ENCODE measurements at regions not wholly inside any gene's neighbourhood (a gene's known extent, or its start where the extent isn't known, plus 50 kb on each side); places are given as distances from the start of the nearest gene placed in this dataset.
A peak's percentile ranks its signal among the peaks of the same experiment; 100 is the strongest.

DNA sequence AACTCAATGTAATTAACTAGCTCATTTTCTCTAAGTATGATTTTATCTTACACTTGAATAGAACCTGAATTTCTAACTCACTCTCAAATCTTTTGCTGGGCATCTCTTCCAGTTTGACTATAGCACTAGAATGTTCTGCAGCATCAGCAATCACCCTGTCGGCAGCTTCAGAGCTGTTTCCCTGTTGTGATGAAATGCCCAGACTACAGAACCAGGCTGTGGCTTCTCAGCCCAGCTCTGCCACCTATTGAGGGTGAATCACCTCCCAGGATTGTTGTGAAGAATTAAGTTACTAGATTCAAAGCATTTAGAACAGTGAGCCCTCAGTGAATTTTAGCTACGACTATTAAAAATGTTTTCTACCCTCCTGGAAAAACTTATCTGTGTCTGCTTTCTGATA is 90.4 kb upstream of the ANKRD55 start:
- DNase-seq (ENCODE audit: low read depth in 2 of 2) = no peak

DNA sequence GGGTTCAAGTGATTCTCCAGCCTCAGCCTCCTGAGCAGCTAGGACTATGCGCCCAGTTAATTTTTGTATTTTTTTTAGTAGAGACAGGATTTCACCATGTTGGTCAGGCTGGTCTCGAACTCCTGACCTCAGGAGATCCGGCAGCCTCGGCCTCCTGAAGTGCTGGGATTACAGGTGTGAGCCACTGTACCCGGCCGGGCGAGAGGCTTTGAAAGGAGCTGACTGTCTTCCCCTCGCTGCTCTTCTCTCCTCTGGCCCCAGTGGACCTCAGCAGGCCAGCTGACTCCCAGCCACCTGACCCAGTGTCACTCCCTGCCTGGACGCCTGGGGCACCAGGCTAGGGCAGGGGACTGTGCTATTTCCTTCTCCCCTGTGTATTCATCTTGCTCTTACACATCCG is 89.5 kb upstream of the ANKRD55 start:
- no peak for DNase-seq (ENCODE audit: low read depth in 2 of 2)

DNA sequence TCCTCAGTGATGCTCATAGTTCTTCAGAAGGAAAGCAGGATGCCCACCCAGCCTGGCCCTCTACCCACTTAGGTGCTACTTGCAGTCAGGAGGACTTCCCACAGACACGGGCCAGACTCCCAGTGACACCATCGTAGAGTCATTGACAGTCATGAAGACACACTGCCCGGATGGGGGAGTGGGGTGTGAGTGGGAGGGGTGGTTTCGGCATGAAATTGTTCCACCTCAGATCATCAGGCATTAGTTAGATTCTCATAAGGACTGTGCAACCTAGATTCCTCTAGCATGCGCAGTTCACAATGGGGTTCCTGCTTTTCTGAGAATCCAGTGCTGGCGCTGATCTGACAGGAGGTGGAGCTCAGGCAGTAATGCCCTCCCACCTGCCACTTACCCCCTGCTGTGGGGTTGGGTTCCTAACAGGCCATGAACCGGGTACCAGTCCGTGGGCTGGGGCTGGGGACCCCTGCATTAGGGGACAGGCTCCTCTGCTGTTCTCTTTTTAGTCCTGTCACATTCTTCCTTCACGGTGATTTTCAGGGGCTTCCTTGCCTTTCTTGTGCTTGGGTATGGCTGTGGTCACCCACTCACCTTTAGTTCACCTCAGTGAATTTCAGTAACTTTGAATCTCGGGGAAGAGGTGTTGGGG is 88.2 kb upstream of the ANKRD55 start:
- DNase-seq (ENCODE audit: low read depth in 2 of 2) = no peak

DNA sequence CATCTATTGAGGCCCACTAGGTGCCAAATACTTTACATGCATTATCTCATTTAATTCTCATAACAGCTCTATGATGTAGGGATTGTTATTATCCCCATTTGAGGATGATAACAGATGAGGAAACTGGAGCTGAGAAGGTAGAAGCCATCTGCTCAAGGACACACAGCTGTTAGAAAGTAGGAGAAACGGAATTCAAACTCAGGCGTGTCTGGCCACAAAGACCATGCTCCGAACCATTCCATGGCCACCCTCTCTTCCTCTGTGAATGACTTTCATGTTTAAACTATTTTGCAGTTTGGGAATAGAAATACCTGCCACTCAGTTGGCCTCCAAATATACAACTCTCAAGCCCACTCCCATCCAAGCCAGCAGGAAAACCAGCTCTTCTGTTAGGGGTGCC is 87.6 kb upstream of the ANKRD55 start:
- DNase-seq (ENCODE audit: low read depth in 2 of 2) = no peak

DNA sequence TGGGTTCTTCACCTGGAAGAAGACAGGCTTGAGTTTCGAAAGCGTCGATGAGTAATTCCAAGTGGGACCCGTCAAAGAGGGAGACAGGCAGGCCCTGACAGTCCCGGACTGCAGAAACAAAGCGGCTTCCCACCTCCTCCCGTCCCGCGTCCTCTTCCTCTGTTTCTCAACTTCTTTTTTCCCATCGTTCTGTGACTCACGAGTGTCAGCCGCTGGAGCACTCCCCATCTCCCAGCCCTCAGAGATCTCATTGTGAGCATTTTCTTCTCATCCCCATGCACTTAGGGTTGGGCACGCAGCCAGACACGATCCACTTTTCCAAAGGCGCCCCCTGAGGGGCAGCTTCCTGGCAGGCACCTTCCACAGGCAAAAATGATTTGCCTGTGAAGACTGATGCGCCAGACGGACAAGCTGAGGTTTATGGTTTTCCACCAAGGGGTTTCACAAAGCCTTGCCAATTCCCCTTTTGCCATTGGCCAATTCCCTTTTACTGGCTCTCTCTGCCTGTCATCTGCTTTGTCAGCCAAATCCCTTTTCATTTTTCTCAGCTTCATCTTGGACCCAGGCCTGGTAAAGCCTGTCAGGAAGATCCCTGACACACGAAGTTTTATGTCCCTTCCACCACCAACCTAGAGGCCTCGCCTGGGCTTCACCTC is 86.5 kb upstream of the ANKRD55 start:
- peak; percentile 40 to 45 for DNase-seq (ENCODE audit: low read depth in 2 of 2)

DNA sequence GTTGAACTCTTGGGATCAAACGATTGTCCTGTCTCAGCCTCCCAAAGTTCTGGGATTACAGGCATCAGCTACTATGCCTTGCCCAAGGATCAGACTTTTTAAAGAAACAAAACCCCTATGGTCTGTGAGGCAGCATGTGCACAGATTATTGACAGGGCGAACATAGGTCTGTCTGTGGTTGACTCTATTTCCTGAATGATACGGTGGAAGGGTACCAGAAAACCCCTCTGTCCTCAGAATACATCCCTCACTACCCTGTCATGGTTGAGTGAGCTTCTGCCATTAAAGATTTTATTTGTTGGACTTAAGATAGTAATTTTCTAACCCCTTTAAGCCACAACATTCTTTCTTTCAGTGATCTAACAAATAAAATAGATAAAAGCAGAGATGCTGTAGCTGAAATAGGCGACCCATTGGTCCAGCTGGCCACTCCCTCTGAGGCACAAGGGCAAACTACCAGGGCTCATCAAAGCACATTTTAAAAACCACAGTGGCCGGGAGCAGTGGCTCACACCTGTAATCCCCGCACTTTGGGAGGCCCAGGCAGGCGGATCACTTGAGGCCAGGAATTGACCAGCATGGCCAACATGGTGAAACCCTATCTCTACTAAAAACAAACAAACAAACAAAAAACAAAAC is 84.9 kb upstream of the ANKRD55 start:
- no peak for DNase-seq (ENCODE audit: low read depth in 2 of 2)

DNA sequence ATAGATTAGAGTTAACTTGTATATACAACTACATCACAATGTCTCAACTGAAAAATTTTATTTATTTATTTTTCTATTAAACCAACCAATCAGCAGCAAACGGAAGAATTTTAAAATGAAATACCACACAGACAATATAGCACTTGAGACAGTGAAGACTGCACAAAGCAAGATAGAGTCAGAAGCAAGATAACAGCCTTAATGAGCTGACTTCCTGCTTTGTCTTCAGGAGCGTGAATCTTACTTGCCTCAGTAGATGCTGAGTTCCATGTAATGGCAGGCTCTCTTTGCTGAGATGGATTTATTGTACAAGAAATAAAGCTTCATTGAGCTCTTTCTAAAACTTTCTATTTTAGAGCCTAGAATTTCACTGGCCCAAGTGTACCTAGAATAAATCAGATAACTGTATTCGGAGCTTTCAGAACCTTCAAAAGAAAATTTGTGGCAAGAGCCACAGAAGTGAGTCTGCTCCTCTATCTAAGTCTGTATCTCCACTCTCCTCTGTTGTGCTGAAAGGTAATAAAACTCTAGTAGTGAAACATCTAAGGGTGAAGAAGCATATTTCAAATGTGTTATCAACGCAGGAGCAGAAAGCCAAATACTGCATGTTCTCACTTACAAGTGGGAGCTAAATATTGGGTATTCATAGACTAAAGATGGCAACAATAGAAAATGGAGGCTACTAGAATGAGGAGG is 83.3 kb upstream of the ANKRD55 start:
- DNase-seq (ENCODE audit: low read depth in 2 of 2) = no peak

DNA sequence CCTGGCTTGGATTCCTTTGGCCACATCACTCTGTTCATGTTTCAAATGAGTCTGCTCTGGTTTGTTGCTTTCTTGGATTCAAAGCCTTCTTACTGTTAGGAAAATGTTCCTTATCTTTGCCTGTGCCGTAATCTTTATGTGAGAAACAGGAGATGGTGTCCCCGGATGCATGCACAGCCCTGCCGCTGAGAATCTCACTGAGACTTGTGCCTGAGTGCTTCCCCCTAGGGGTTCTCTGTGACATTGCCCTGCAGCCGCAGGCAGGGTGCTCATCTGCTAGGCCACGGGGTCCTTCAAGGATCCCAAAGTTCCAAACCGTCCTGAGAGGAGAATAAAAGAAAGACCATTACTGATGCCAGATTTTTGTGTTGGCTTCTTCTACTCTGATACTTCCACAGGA is 81.4 kb upstream of the ANKRD55 start:
- no peak for DNase-seq (ENCODE audit: low read depth in 2 of 2)

DNA sequence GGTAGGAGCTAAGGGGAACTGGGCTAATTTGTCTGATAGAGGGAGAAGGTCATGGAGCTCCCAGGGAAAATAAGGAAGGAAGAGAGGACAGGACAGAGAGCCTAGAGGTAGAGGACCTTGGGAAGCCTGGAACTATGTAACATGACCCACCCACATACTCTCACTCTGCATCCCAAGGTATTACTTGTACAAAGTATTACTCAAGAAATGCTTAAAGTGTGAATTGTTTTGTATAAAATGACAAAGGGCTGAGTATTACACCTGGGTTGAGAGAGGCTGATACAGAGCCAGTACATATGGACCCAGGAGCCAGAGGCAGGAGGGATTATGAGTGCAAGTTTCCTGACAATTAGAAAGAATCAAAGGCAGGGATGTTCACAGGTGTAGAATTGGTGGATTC is 80.5 kb upstream of the ANKRD55 start:
- DNase-seq (ENCODE audit: low read depth in 2 of 2) = no peak

DNA sequence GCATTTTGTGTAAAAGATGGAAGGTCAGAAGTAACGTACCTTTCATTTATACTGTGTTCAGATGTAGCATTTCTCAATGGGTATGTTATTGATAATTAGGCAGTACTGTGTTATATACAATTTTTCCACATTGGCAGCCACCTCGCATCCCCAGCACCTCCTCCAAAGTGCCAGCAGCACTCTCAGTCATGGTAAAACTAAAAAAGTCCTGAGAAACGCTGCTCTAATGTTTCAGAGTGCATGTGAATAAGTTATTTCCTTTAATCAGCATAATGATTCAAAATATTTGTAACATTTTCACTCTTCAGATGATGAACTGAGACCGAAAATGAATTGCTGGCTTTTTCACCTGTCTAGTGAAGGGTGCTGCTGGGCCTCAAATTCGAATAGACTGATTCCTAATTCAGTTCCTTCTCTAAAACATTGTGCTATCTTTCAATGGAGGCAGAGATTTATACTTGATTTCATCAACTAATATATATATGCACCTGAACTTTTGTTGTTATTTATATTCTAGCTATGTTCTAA is 79.9 kb upstream of the ANKRD55 start:
- no peak for DNase-seq (ENCODE audit: low read depth in 2 of 2)

DNA sequence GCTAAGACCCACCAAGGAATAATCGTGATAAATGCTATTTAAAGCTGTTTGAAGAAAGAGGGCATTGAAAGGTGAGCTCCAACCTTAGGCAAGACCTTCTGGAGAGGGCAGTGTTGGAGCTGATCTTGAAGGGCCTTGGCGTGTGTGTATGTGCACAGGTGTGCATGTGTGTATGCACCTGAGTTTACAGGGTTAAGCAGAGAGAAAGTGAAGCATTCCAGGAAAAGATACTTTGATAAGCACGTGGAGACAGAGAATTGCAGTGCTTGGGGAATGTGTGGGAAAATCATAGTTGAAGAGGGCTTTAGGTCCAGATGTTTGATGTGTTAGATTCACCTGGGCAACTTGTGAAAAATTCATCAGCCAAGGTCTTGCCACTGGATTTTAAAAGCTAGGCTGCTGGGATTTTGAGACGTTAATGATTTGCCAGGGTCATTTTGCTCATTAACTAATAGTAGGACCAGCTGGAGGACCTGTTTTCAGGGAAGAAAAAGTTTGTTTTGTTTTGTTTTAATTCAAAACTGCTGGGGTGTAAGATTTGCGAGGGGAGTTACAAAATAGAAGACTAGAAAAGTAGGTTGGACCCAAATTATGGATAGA is 78.3 kb upstream of the ANKRD55 start:
- no peak for DNase-seq (ENCODE audit: low read depth in 2 of 2)

DNA sequence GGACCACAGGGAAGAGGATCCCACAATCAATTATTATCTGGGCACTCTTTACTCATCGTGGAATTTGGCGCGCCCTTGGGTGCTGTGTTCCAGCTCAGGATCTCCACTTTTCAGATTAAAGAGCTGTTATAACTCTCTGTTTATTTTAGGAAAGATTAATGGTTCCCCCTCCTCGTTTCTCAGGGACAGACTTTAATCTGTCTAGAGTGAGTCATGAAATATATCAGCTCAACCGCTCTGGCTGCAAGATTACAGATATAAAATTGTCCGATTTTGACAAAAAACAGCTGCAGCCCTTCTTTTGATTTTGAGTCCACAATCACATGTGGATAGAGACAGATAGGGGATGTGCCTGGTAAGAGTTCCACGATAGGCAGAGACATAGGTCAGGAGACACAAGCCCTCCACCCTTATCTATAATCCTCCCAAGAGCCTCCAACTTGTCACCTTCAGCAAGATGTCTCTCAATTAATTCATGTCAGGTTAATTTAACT is 77.6 kb upstream of the ANKRD55 start:
- DNase-seq (ENCODE audit: low read depth in 2 of 2) = no peak

DNA sequence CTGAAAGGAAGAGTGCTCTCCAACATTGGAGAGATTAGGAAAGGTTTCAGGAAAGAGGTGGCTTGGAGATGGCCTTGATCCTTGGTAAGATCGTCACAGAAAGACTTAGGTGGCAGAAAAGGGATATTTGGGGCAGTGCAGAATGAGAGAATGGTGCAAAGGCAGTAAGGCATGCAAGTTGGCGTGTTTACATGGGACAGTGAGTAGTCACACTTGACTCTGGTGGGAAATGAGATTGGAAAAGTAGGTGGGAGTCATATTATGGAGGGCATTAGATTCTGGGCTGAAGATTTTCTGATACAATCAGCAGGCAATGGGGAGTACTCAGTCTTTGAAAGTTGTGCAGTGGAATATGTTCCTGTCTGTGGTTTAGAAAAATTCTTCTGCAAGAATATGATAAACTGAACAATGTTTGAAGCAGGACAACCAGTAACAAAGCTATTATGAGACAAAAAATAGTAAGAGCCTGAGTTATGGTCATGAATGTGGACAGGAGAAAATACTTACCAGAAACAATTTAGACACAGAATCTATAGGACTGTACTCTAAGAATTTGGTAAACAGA is 76.2 kb upstream of the ANKRD55 start:
- no peak for DNase-seq (ENCODE audit: low read depth in 2 of 2)

DNA sequence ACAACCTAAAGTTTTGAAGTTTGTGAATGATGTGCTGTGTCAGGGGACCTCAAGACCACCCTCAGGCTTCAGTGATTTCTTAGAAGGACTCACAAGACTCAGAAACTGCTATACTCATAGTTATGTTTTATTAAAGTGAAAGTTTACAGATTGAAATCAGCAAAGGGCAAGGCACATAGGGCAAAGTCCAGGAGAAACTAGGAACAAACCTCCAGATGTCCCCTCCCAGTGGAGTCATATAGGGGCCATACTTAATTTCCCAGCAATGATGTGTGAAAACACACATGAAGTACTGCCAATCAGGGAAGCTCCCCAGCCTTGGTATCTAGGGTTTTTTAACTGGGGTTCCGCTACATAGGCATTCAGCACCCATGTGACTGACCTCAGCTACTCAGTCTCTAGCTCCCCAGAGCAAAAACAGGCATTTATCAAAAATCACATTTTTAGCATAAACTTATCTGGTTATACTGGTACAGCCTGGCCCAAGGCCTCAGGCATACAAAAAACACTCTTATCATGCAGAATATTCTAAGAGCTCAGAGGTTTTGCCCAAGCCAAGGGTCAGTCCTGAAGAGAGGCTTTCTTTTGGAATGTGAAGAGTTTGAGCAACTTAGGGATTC is 74.7 kb upstream of the ANKRD55 start:
- DNase-seq (ENCODE audit: low read depth in 2 of 2) = no peak

DNA sequence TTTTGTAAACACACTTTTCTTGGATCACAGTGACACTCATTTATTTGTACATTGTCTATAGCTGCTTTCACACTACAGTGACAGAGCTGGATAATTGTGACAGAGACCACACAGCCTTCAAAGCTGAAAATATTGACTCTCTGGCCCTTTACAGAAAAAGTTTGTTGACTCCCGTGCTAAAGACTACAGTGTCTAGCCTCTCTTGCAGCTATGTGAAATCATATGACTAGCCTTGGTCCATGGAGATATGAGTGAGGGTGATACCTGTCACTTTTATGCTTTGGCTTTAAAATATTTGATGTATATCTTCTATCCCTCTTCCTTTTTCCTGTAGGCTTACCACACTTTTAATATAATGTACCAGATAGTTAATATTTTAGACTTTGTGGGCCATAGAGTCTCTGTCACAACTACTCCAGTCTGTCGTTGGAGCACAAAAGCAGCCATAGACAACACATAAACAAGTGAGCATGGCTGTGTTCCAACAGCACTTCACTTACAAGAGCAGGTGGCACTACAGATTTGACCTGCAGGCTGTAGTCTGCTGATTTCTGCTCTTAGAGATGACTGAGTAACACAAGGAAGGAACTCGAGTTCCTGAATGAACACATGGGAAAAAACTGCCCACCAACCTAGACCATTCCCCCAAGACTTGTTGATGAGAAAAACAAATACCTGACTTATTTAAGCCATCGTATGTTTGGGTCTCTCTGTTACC is 73.5 kb upstream of the ANKRD55 start:
- DNase-seq (ENCODE audit: low read depth in 2 of 2) = no peak

DNA sequence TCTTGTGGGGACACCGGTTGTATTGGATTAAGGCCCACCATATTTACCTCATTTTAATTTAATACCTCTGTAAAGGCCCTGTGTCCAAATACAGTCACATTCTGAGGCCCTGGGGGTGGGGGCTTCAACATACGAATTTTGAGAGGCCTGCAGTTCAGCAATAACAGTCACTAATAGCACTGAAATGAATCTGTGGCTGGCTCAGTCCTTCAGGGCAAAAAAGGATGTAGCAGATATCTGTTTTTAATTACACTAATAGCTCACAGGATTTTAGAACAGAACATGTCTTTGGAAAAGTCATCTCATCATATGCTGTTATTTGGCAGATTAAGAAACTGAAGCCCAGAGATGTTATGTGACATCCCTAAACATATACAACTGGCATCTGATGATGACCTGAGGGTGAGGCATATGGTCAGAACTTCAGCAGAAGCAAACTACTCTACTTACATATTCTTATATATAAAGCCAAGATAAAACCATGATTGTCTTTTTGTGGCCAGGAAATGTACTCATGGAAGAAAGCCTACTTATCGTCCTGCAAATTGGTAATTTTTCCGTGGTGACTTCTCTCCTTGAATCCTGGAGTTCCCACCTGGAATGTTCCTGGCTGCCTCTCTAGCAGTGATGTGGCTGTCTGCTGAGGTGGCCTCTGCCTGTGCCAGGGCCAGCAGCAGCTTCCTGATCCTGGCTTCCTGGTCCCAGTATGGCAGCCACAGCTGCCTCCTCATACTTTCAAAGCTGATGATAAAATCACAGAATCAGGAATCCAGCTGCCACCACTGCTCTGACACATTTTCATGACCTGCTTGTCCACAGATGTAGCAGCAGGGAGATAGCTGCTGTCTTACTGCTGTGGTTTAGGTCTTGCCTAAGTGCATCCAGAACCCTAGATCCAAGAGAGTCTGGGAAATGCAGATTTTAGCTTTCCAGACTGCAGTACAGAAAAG is 72.1 kb upstream of the ANKRD55 start:
- DNase-seq (ENCODE audit: low read depth in 2 of 2) = peak in 1 of 2 experiments; percentile 42

DNA sequence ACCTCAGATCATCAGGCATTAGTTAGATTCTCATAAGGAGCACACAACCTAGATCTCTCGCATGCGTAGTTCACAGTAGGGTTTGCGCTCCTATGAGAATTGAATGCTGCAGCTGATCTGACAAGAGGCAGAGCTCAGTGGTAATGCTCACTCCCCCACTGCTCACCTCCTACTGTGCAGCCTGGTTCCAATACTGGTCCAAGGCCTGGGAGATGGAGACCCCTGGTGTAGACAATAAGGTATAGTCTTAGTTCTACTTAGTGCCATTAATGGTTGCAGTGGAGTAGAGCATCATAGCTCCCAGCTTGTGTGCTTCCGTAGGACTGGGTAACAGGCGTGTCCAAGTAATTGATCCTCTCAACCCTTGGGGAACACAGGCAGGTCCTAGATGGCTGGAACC is 70.4 kb upstream of the ANKRD55 start:
- no peak for DNase-seq (ENCODE audit: low read depth in 2 of 2)

DNA sequence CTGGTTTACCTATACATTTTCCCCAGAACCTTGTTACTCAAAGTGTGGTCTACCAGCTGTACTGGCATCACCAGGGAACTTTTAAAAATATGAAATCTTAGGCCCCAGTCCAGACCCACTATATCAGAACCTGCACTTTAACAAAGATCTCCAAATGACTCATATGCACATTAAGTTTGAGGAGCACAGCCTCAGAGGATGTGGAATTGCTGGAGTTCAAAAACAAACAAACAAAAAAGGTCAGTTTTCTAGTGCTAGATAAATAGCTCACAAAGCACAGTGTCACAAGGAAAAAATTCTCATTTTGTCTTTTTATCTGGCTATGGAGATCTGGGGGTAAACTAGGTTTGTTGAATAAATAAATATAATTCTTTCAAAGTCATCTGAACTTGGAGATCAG is 68.9 kb upstream of the ANKRD55 start:
- no peak for DNase-seq (ENCODE audit: low read depth in 2 of 2)

DNA sequence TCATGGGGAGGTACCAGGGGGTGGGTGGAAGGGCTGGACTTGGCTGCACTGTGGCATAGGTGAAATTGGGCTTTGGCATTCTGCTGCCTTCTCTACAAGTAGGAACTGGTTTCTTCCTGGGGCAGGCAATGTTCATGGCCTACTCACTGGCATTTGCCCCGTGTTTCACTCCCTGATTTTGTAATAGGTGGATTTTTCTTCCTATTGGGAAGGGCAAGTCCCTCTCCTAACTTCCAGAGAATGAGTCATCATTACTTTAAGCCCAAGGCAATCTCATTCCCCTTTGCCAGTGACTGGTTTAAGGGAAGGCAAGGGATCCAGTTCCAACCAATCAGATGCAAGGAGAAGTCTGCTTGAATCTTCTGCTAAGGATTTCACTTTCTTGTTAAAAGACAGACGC is 67.9 kb upstream of the ANKRD55 start:
- DNase-seq (ENCODE audit: low read depth in 2 of 2) = no peak
